GM12875 (cell line): ENCODE measurements at regions not wholly inside any gene's neighbourhood (a gene's known extent, or its start where the extent isn't known, plus 50 kb on each side); places are given as distances from the start of the nearest gene placed in this dataset.

ENCODE experiments used
- H3K4me3 ChIP-seq: one replicate; pipeline ENCODE4 v1.5.1; 2011; ENCODE audit warnings: low read depth, low read length, control low read depth
- TF ChIP-seq, protein P1 (sequence below): IDR thresholded peaks from 2 replicates; pipeline ENCODE4 v1.5.1; 2011; ENCODE audit warnings: low read depth, mild to moderate bottlenecking, control low read depth, inconsistent platforms, low read length, moderate library complexity, borderline replicate concordance; ENCODE audit not compliant: insufficient read depth

DNA sequence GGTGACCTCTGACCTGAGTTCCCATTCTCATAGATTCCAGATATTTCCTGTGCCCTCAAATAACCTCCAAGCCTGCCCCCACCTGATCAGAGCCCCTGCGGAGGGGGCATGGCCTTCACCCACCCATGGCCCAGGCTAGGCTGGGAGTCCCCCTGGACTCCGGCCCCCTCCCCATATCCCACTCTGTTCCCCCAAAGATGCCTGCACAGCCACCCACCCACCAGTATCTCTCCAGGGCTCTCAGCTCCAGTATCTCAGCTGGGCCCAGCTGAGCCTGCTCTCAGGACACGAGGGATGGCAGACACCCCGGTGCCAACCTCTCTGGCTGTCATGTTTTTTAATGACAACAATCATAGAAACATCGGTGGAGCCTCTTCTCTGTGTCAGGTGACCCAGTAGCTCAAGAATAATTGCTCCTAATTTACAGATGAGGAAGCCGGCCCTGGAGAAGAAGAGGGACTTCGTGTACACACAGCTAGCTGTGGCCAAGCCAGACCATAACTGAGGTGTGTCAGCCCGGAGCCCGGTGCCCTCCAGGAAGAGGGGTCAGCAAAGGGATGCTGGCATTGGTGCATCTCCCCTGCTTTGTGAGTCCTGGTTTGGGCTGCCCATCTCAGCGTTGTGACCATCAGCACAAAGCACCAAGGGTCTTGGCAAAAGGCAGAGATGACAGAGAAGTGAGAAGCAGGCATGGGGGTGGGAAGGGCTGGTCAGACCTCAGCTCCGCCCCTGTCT, 84.4 kb downstream of the SDC1 start:
- TF ChIP-seq, protein P1, sequence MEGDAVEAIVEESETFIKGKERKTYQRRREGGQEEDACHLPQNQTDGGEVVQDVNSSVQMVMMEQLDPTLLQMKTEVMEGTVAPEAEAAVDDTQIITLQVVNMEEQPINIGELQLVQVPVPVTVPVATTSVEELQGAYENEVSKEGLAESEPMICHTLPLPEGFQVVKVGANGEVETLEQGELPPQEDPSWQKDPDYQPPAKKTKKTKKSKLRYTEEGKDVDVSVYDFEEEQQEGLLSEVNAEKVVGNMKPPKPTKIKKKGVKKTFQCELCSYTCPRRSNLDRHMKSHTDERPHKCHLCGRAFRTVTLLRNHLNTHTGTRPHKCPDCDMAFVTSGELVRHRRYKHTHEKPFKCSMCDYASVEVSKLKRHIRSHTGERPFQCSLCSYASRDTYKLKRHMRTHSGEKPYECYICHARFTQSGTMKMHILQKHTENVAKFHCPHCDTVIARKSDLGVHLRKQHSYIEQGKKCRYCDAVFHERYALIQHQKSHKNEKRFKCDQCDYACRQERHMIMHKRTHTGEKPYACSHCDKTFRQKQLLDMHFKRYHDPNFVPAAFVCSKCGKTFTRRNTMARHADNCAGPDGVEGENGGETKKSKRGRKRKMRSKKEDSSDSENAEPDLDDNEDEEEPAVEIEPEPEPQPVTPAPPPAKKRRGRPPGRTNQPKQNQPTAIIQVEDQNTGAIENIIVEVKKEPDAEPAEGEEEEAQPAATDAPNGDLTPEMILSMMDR, result no peak
- no peak overlapping the region for H3K4me3 ChIP-seq

DNA sequence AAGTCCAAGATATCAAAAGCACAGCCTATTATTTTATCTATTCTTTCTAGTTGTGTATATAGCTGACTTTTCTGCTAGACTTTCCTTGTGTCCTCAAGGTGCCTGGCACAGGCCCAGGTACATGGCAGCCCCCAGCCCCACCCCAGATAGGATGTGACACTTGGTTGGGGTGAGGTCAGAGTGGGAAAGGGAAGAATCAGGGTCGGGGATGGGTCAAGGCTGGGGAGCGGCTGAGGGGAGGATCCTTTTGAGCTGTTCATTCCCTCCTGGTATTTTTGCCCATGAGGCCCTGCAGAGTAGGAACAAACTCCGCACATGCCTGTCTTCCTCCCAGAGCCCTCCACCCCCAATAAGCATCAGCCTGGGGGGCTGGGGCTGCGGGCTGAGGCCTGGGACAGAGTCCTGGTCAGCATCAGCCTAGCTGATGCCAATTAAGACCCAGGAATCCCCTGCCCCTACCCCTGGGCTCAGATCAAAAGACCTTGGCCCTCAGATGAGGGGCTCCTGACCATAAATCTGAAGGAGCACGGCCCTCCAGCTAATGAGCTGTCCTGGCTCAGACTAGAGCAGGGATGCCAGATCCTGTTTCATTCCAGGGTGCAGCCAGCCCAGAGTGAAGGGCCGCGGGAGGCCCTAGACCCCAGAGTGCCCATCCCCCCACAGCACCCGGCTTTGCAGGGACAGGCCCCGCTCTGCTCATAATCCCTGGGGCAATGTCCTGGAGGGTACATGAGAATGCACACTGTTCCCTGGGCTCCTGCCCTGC, 85.3 kb downstream of the SDC1 start:
- no peak overlapping the region for H3K4me3 ChIP-seq
- TF ChIP-seq, protein P1, result no peak

DNA sequence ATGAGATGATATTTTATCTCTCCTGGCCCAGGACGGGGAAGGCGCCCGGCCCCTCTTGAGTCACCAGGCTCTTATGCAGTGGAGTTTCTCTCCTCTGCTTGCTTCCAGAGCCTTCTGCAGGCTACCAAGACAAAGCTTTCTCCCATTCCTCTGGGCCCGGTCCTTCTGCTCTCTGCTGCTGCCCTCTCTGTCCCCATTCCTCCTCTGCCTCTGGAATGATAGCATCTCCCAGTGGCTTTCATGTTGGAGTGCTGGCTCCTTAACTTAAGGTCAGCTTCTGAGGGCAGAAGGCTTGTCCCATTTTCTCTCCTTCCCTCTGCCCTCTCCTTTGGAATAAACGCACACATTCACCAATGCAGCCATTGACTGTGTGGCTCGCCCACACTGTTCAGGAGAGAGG, 86.2 kb downstream of the SDC1 start:
- TF ChIP-seq, protein P1, result no peak
- H3K4me3 ChIP-seq, result no peak overlapping the region

DNA sequence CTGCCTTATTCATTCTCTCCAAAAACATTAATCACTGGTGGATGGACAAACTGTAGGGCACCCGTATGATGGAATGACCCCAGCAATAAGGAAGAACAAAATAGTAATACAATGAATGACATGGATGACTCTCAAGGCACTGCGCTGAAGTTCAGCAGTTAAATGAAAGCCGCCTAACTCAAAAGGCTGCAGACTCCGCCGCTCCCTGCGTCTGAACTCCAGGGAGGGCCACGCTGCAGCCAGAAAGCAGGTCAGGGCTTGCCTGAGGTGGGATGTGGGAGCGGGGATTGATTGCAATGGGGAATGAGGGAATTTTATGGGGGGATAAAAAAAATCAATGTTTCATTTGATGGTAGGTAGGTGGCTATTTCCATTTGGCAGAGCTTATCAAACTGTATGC, 86.5 kb upstream of the LAPTM4A start:
- TF ChIP-seq, protein P1, result no peak

DNA sequence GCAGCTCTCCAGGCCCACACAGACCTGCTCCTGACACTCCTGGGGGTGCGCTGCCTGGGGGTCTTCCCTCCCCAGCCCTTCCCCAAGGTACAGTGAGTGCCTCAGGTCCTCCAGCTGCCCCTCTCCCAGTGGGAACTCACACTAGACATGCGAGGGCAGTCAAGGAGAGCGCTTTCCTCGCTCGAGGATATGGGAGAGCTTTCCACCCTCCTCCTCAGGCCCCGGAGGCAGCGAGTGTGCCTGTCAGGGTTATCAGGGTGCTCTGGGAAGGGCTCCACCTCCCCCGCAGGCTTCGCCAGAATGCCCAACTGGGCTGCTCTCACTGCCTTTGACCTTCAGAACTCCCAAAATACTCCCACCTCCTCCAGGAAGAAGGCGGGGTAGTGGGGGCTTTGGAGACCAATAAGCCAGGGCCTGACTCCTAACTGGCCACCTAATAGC, 85.7 kb upstream of the LAPTM4A start:
- TF ChIP-seq, protein P1, result no peak
- H3K4me3 ChIP-seq, result no peak overlapping the region

More for the DNA sequence above, 86.5 kb upstream of the LAPTM4A start:
- H3K4me3 ChIP-seq, result no peak overlapping the region

DNA sequence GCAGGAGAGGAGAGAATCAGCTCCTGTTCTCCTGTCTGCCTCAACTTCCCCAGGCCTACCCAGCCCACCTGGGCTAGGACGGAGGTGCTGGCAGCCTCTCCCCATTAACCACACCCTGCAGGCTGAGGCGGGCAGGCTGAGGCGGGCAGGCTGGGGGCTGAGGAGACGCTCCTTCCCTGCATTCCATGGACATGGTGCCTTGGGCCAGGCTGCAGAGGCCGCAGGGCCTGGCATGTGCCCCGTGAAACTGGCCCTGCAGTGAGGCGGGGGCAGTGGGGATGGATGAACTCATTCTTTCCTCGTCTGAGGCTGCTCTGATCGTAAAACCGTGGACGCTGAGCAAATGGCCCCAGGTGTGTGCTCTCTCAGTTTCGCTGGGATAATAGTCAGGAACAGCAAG, 84.7 kb upstream of the LAPTM4A start:
- no peak overlapping the region for H3K4me3 ChIP-seq
- TF ChIP-seq, protein P1, result no peak

DNA sequence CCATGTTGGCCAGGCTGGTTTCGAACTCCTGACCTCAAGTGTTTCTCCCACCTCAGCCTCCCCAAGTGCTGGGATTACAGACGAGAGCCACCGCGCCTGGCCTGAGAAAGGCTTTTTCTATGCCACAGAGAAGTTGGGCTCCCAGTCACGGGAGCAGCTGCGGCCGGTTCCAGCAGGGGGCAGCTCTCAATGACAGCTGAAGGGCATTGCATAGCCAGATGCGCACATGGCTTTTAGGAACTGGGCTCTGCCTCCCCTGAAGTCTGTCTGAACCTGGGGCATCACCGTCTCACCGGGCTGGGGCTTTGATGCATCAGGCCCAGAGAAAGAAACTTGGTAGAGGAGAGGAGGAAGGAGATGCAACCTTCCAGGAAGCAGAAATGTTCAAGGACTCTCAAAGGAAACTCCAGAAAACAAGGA, 84.2 kb upstream of the LAPTM4A start:
- TF ChIP-seq, protein P1, result peak; percentile 94
- H3K4me3 ChIP-seq, result no peak overlapping the region
